ENCODE measurements at regions not wholly inside any gene's neighbourhood (a gene's known extent, or its start where the extent isn't known, plus 50 kb on each side); places are given as distances from the start of the nearest gene placed in this dataset.

DNA sequence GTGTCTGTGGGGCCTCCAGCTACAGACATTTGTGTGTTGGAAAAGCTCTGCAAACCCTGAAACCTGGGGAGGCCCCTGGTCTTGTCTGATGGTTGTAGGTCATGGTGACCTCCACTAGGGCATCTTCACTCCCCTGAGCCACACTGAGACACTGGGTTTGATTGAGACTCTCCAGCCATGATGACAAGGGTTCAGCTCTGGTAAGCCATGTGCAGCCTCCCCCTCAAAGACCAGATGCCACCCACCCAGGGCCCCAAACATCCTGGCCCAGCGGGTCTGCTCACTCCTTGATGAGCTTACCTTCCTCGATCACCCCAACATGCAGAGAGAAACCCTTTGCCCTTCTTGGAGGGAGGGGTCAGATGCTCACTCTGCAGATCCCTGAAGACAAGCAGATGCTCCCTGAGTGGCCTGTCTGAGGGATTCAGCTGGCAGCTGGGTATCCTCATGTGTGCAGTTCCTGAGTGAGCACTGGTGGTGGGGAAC is 101.6 kb downstream of the METRNL start:
- TF ChIP-seq, protein P1, sequence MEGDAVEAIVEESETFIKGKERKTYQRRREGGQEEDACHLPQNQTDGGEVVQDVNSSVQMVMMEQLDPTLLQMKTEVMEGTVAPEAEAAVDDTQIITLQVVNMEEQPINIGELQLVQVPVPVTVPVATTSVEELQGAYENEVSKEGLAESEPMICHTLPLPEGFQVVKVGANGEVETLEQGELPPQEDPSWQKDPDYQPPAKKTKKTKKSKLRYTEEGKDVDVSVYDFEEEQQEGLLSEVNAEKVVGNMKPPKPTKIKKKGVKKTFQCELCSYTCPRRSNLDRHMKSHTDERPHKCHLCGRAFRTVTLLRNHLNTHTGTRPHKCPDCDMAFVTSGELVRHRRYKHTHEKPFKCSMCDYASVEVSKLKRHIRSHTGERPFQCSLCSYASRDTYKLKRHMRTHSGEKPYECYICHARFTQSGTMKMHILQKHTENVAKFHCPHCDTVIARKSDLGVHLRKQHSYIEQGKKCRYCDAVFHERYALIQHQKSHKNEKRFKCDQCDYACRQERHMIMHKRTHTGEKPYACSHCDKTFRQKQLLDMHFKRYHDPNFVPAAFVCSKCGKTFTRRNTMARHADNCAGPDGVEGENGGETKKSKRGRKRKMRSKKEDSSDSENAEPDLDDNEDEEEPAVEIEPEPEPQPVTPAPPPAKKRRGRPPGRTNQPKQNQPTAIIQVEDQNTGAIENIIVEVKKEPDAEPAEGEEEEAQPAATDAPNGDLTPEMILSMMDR (IDR thresholded peaks at IDR 0.05): no peak
- TF ChIP-seq EP300 (IDR thresholded peaks at IDR 0.05) (no peak), POLR2A (IDR thresholded peaks at IDR 0.05) (no peak), POLR2AphosphoS5 (IDR thresholded peaks at IDR 0.05) (no peak)
